AG04450 (cell line): ENCODE measurements at regions not wholly inside any gene's neighbourhood (a gene's known extent, or its start where the extent isn't known, plus 50 kb on each side); places are given as distances from the start of the nearest gene placed in this dataset.

ENCODE experiments used
- CTCF ChIA-PET: fragments of 300-600, 350-600 bp; formaldehyde crosslinking; extraction: SDS; loops from one replicate; lab custom pipeline; 2022; ENCODE audit warnings: antibody characterized with exemption, inconsistent platforms; lab: Charles Lee
- POLR2A ChIA-PET: fragments of 350-600 bp; formaldehyde crosslinking; extraction: SDS; loops from one replicate; lab custom pipeline; 2021; ENCODE audit warnings: antibody characterized with exemption, inconsistent platforms; lab: Yijun Ruan, JAX
- DNase-seq: peaks from one replicate; pipeline ENCODE4 v3.0.0-alpha.2; 2011; ENCODE audit warnings: low read depth, low spot score
- H3K27ac ChIP-seq: one replicate; pipeline ENCODE4 v1.5.1; 2012; ENCODE audit warnings: low read depth, low read length, control low read depth
- H3K27me3 ChIP-seq: one replicate; pipeline ENCODE4 v1.6.0; 2012; ENCODE audit warnings: low read length; ENCODE audit not compliant: control insufficient read depth, insufficient read depth
- H3K4me3 ChIP-seq: 2 replicates; pipeline ENCODE4 v1.5.1; 2011; ENCODE audit warnings: mild to moderate bottlenecking, low read depth, low read length, control low read depth
- H3K9me3 ChIP-seq: 2 replicates; pipeline ENCODE4 v1.5.1; 2012; ENCODE audit warnings: low read length; ENCODE audit not compliant: control insufficient read depth, insufficient read depth
- TF ChIP-seq, protein P1 (sequence below): IDR thresholded peaks from 2 replicates; pipeline ENCODE4 v1.5.1; 2011; ENCODE audit warnings: low read depth, low read length, control low read depth, inconsistent platforms

GRCh38 chr18:71942433-71942832 is 601.7 kb downstream of the CBLN2 start:
- no peak overlapping the region for H3K27ac ChIP-seq
- no peak overlapping the region for H3K4me3 ChIP-seq
- ChIA-PET POLR2A (no interaction called here), CTCF (no interaction called here)
- no peaks in the 10 kb centered on the region for H3K9me3 ChIP-seq
- TF ChIP-seq, protein P1, sequence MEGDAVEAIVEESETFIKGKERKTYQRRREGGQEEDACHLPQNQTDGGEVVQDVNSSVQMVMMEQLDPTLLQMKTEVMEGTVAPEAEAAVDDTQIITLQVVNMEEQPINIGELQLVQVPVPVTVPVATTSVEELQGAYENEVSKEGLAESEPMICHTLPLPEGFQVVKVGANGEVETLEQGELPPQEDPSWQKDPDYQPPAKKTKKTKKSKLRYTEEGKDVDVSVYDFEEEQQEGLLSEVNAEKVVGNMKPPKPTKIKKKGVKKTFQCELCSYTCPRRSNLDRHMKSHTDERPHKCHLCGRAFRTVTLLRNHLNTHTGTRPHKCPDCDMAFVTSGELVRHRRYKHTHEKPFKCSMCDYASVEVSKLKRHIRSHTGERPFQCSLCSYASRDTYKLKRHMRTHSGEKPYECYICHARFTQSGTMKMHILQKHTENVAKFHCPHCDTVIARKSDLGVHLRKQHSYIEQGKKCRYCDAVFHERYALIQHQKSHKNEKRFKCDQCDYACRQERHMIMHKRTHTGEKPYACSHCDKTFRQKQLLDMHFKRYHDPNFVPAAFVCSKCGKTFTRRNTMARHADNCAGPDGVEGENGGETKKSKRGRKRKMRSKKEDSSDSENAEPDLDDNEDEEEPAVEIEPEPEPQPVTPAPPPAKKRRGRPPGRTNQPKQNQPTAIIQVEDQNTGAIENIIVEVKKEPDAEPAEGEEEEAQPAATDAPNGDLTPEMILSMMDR, result no peak
- H3K27me3 ChIP-seq, result no peaks in the 10 kb centered on the region
- no peak for DNase-seq

- DNase-seq, result no peak
- Histone ChIP-seq H3K27ac (no peak overlapping the region), H3K9me3 (no peaks in the 10 kb centered on the region), H3K27me3 (no peaks in the 10 kb centered on the region), H3K4me3 (no peak overlapping the region)
- TF ChIP-seq, protein P1, result no peak
- ChIA-PET POLR2A (no interaction called here), CTCF (no interaction called here)
These were observed 604.7 kb downstream of the CBLN2 start for GRCh38 chr18:71939483-71939882.

- CTCF ChIA-PET, result no interaction called here
- Histone ChIP-seq H3K27me3 (no peaks in the 10 kb centered on the region), H3K9me3 (no peaks in the 10 kb centered on the region), H3K4me3 (no peak overlapping the region), H3K27ac (no peak overlapping the region)
- POLR2A ChIA-PET, result no interaction called here
- DNase-seq, result no peak
- TF ChIP-seq, protein P1, result no peak
These were observed 607.4 kb downstream of the CBLN2 start for GRCh38 chr18:71936744-71937143.

DNA sequence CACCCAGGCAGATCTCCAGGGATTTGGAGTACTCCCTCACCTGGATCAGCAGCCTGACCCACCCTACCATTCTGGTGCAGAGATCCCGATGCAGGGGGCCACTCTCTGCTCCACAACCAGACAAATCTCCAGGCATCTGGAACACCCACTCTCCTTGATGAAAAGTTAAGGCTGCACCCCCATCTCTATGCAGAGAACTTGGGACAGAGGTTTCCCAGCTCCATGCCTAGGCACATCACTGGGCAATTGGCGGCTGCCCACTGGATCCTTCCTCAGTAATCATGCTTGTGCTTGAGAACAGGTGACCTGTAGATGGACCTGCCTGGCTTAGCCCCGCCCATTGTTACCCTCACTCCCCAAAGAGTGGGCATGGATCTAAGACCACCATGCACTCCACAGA is 624.9 kb downstream of the CBLN2 start:
- Histone ChIP-seq H3K27me3 (no peaks in the 10 kb centered on the region), H3K9me3 (no peaks in the 10 kb centered on the region), H3K4me3 (no peak overlapping the region), H3K27ac (no peak overlapping the region)
- DNase-seq, result no peak
- POLR2A ChIA-PET, result no interaction called here
- CTCF ChIA-PET, result no interaction called here
- TF ChIP-seq, protein P1, result no peak

DNA sequence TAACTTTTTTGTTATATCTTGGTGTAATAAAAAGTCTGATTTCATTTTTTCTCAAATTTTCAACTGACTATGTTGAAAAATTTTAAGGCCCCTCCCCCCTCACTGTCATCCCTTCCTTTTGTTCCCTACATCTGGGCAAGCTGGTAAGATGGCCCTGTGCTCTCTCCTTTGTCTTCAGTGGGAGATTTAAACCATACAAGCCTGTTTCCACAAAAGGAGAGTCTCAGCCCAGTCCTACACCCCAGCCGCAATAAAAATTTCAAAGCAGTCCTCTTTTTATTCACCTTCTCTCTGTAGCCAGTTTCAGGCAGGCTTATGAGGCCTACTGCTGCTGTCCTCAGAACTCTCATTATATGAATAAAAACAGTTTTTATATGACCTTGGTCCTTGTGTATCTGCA is 630.5 kb downstream of the CBLN2 start:
- ChIA-PET CTCF (no interaction called here), POLR2A (no interaction called here)
- no peak for DNase-seq
- H3K27me3 ChIP-seq, result no peaks in the 10 kb centered on the region
- H3K4me3 ChIP-seq, result no peak overlapping the region
- H3K9me3 ChIP-seq, result no peaks in the 10 kb centered on the region
- no peak overlapping the region for H3K27ac ChIP-seq
- TF ChIP-seq, protein P1, result no peak
